Stimulated activated memory B cell treated with anti-CD40 and anti-IgM and Interleukin-4, amounts not matched to agents 10 μg/mL and 1 μg/mL and 100 μg/mL, for 72 hours (primary cell): ENCODE measurements at regions not wholly inside any gene's neighbourhood (a gene's known extent, or its start where the extent isn't known, plus 50 kb on each side); places are given as distances from the start of the nearest gene placed in this dataset.

Experiments used
- ATAC-seq: fragments of 150-1000 bp; cut with Tn5 transposase; 2 replicates; pipeline ENCODE4 v1.10.0; 2021
- H3K27ac Mint-ChIP-seq: one replicate; pipeline ENCODE4 v1.8.0; 2022; ENCODE audit warnings: mild to moderate bottlenecking, mixed read lengths
- H3K27me3 Mint-ChIP-seq: one replicate; pipeline ENCODE4 v1.8.0; 2022; ENCODE audit warnings: mixed read lengths
- H3K36me3 Mint-ChIP-seq: one replicate; pipeline ENCODE4 v1.8.0; 2022; ENCODE audit warnings: mixed read lengths
- H3K4me1 Mint-ChIP-seq: one replicate; pipeline ENCODE4 v1.8.0; 2022; ENCODE audit warnings: mixed read lengths
- H3K4me3 Mint-ChIP-seq: one replicate; pipeline ENCODE4 v1.8.0; 2022; ENCODE audit warnings: mild to moderate bottlenecking, moderate library complexity, mixed read lengths
- H3K9me3 Mint-ChIP-seq: one replicate; pipeline ENCODE4 v1.8.0; 2022; ENCODE audit warnings: mixed read lengths

DNA sequence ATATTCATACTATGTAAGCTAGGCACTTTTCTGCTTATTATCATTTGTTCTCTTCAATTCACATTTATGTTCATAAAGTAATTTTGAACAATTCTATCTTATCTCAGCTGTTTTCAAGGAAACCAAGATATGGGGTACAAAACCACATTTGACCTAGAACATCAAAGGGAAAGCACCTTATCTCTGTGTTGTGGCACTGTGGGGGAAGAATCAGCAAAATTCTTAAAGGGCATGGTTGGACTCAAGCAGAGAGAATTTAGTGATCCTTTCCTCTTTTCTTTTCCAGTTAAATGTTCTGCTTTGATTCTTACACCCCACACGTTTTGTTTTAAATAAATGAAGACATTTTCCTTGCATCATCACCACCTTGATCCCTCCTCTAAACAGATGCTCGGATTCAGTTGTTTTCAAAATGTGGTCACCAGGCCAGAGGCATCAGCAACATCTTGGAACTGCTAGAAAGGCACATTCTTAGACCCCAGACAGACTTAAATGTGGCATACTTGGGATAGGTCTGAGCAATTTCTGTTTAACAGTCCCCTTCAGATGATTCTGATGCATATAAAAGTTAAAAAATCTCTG lies 128.4 kb upstream of the TP63 start:
- no peaks in the 10 kb centered on the region for H3K27me3 Mint-ChIP-seq
- no peak overlapping the region for H3K4me3 Mint-ChIP-seq
- H3K4me1 Mint-ChIP-seq: no peaks in the 10 kb centered on the region
- ATAC-seq: peak; percentile 43
- H3K27ac Mint-ChIP-seq: no peak overlapping the region
- H3K9me3 Mint-ChIP-seq: peaks cover 6% of the 10 kb centered on the region
- no peaks in the 10 kb centered on the region for H3K36me3 Mint-ChIP-seq

DNA sequence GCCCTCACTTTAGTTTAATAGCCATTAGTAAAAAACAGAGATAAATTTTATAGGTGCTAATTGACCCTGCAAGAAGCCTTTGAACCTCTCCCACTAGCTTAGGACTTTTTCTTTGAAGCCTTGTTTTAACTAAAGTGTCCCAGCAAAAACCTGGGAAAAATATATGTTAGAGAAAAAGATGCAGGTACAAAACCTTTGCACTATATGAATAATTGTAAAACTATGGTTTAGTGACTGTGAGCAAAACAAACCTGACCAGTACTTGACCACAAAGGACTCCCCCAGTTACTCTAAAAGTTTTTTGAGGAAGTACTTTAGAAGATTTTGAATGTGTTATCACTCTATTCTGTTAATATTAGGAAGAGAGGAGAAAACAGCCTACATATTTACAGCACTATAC lies 123.3 kb upstream of the TP63 start:
- H3K27ac Mint-ChIP-seq: no peak overlapping the region

DNA sequence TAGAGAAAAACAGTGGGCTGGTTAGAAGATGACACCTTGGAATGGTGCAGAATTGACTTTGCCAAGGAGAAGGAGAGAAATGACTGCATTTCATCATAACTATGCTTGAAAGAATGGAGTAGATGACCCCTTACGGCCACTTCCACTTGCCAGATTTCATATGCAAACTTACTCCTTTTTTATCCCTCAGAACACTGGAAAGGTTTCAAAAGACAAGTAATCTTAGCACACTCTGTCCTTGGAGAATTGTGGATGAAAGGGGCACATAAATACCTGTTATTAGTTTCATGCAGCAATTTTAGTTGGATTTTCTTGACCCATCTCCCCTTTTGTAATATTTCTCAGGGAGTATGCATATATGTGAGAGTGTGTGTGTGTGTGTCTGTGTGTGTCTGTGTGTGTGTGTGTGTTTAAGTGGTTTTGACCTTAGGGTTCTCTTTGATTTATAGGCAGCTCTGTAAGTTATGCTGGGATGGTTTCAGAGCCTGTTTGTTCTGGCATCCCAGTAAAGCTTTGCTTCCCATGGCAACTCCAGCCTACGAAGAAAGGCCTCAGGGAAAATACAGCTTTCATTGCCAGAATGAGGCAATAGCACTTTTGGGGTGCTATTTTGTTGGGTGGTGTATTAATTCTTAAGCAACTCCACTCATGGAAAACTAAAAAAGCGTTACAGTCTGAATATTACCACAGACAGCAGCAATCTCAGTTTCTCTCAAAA lies 122.2 kb upstream of the TP63 start:
- no peaks in the 10 kb centered on the region for H3K9me3 Mint-ChIP-seq
- no peak overlapping the region for H3K4me3 Mint-ChIP-seq
- no peaks in the 10 kb centered on the region for H3K36me3 Mint-ChIP-seq
- H3K27ac Mint-ChIP-seq: no peak overlapping the region
- H3K27me3 Mint-ChIP-seq: no peaks in the 10 kb centered on the region
- no peak for ATAC-seq
- peaks cover 16% of the 10 kb centered on the region for H3K4me1 Mint-ChIP-seq

More for the DNA sequence above, 123.3 kb upstream of the TP63 start:
- no peak overlapping the region for H3K4me3 Mint-ChIP-seq
- peaks cover 16% of the 10 kb centered on the region for H3K4me1 Mint-ChIP-seq
- no peaks in the 10 kb centered on the region for H3K36me3 Mint-ChIP-seq
- H3K9me3 Mint-ChIP-seq: no peaks in the 10 kb centered on the region
- ATAC-seq: peak; percentile 70
- H3K27me3 Mint-ChIP-seq: no peaks in the 10 kb centered on the region

DNA sequence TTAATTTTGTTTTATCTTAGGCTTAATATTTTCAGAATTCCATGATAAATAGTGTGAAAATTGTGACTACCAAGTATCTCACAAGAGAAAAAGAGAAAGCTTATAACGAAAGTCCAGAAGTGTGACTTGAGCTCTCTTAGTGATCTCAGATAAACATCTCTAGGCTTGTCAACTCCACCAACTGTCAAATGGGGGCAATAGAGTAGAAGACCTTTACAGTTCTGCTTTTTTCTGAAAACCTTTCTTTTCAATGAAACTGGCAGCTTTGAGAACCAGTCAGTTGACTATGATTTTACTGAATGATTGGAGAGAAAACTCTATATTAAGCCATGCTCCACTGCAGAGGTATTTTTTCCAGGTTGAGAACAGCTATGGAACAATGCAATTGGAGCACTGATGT lies 119.2 kb upstream of the TP63 start:
- ATAC-seq: no peak
- Mint-ChIP-seq H3K4me1 (peaks cover 16% of the 10 kb centered on the region), H3K9me3 (peaks cover 3% of the 10 kb centered on the region), H3K36me3 (no peaks in the 10 kb centered on the region), H3K4me3 (no peak overlapping the region), H3K27ac (no peak overlapping the region), H3K27me3 (no peaks in the 10 kb centered on the region)

DNA sequence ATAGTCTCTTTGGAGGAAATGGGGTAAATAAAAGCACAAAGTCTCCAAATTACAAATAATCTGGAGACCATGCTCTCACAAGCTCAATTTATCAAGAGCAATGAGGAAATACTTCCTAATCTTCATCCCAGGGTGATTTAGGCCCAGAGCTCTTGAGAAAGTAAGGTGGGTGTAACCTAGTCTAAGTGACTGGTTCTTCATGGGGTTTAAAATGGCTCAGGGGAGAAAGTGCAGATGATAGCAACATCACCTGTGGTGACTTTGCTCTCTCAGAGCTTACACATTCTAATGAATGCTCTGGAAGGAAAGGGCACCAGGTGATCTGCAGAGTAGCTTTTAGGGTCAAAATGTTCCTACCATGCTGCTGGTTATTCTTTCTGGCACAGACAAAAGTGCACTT lies 118.4 kb upstream of the TP63 start:
- no peak for ATAC-seq
- no peak overlapping the region for H3K4me3 Mint-ChIP-seq
- peaks cover 16% of the 10 kb centered on the region for H3K4me1 Mint-ChIP-seq
- no peaks in the 10 kb centered on the region for H3K27me3 Mint-ChIP-seq
- no peak overlapping the region for H3K27ac Mint-ChIP-seq
- peaks cover 3% of the 10 kb centered on the region for H3K9me3 Mint-ChIP-seq
- no peaks in the 10 kb centered on the region for H3K36me3 Mint-ChIP-seq

DNA sequence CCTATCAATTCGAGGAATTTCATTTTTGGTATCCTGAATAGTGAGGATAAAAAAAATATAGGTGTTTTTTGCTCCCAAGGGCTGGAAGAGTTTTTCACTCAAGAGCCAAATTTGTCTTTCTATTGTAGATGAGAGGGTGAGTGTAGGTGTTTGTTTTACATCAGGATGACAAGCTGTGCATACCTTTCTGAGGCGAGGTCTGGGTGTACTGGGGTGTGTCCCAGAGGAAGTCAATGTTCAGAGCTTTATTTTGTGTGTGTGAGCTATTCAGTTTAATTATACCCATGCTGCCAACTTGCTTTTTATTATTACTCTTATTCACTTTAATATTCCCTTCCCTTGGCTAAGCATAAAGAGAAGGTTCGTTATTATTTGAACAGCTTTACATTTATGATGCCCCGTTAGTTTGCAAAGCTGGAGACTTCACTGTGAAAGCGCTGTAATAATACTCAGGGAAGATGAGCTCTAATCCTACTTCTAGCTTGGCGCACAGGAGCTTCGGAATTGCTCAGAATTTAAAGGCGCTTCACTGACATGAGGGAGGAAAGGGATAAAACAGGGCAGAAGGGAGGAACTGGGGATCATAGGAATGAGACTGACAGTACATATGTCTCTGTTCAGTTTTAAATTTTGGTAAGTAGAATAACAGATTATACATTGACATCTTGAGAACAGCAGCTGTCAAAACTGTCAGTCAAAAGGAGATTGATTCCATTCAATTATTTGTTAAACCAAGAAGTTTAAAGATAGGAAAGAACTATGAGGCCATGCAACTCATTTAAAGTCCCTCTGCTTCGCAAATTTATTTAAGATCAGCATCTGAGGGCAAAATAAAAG lies 117.7 kb upstream of the TP63 start:
- Mint-ChIP-seq H3K27ac (no peak overlapping the region), H3K9me3 (peaks cover 3% of the 10 kb centered on the region), H3K27me3 (no peaks in the 10 kb centered on the region), H3K4me1 (peaks cover 9% of the 10 kb centered on the region), H3K4me3 (no peak overlapping the region), H3K36me3 (no peaks in the 10 kb centered on the region)
- no peak for ATAC-seq

DNA sequence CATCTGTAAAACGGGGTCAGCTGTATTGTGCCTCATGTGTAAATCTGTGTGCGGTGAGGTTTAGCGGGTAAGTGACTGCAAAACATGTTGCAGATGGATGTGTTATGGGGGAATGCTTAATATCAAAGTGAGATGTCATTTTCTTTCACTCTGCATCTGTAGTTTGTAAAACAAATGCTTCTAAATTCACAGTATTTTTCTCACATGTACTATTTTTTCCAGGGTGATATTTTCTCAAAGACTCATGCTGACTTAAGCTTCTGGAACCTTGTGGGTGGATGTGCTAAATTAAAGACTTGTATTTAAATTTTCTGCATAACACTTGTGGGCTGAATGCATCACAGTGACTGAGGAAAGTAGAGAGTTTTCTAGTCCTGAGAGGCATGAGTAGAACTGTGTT lies 115.2 kb upstream of the TP63 start:
- peaks cover 10% of the 10 kb centered on the region for H3K36me3 Mint-ChIP-seq
- H3K27ac Mint-ChIP-seq: no peak overlapping the region

DNA sequence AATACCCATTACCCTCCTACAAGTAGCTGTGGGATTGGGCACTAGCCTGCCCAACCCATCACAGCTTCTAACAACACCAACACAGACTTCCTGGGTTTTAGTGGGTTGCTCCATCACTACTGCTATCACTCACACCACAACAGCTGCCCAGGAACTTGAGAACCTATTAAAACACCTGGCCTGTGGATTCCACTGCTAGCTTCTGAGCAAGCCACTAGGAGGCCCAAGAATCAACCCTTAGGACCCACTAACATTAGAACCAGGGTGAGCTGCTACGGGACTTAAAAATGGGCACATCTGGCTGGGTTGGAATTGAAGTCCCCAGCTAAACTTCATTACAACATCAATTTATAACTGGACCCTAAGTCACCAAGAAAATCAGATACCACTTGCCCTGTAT lies 113.2 kb upstream of the TP63 start:
- Mint-ChIP-seq H3K9me3 (peaks cover 10% of the 10 kb centered on the region), H3K4me3 (no peak overlapping the region), H3K4me1 (no peaks in the 10 kb centered on the region), H3K27ac (no peak overlapping the region), H3K36me3 (peaks cover 10% of the 10 kb centered on the region), H3K27me3 (no peaks in the 10 kb centered on the region)
- ATAC-seq: no peak

More for the DNA sequence above, 115.2 kb upstream of the TP63 start:
- peaks cover 8% of the 10 kb centered on the region for H3K4me1 Mint-ChIP-seq
- no peaks in the 10 kb centered on the region for H3K27me3 Mint-ChIP-seq
- peaks cover 10% of the 10 kb centered on the region for H3K9me3 Mint-ChIP-seq
- H3K4me3 Mint-ChIP-seq: no peak overlapping the region
- ATAC-seq: no peak

DNA sequence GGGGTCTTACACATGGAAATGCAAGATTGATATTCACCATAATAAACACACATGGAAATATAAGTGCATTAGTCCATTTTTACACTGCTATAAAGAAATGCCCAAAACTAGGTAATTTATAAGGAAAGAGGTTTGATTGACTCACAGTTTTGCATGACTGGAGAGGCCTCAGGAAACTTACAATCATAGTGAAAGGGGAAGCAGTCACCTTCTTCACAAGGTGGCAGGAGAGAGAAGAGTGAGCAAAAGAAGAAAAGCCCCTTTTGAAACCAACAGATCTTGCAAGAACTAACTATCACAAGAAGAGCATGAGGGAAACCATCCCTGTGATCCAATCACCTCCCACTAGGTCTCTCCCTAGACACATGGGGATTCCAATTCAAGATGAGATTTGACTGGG lies 111.7 kb upstream of the TP63 start:
- H3K27ac Mint-ChIP-seq: no peak overlapping the region
- H3K9me3 Mint-ChIP-seq: peaks cover 10% of the 10 kb centered on the region
- no peak for ATAC-seq
- H3K4me3 Mint-ChIP-seq: no peak overlapping the region
- no peaks in the 10 kb centered on the region for H3K4me1 Mint-ChIP-seq
- H3K36me3 Mint-ChIP-seq: peaks cover 10% of the 10 kb centered on the region
- H3K27me3 Mint-ChIP-seq: no peaks in the 10 kb centered on the region

DNA sequence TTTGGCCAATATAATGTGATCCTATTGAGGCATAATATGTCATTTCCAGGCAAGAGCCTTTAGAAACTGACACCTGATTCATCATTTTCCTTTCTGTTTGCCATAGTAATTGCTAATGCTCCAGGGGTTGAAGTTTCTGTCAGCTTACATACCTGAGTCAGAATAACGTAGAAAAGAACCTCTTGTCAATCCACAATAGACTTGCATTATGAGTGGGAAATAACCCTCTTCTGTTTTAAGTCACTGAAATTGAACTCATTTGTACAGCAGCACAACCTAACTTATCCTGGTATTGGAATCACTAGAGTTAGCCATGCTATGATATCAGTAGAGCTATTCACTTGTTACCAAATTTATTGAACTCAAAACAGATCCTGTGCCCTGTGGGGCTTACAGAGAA lies 101.7 kb upstream of the TP63 start:
- Mint-ChIP-seq H3K27me3 (no peaks in the 10 kb centered on the region), H3K4me3 (no peak overlapping the region)

DNA sequence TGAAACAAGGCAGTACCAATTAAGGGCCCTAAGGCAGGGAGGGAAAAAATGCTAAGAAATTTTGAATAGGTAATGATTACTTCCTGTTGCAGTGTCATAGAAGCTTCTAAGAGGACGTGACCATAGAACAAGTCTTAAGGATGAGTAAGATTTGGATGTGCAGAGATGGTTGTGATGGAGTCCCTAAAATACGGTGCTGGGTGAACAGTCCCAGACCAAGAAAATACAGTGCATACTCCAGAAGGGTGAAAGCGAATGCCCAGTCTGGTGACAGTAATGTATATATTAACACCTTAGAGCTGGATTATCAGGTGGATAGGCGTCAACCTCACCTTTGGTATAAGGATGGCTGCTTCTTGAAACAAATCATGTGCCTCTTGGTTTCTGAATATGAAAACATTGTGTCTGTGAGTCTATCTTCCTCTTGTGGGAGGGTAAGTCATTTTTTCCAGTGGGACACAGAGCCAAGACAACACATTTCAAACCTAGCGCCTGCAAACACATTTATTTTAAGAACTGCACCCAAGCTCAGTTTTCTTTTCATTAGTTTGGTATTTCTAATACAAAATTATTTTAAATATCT lies 101.2 kb upstream of the TP63 start:
- no peak overlapping the region for H3K27ac Mint-ChIP-seq
- peaks cover 11% of the 10 kb centered on the region for H3K9me3 Mint-ChIP-seq
- no peak for ATAC-seq
- H3K36me3 Mint-ChIP-seq: no peaks in the 10 kb centered on the region
- no peaks in the 10 kb centered on the region for H3K27me3 Mint-ChIP-seq
- H3K4me3 Mint-ChIP-seq: no peak overlapping the region
- H3K4me1 Mint-ChIP-seq: no peaks in the 10 kb centered on the region

More for the DNA sequence above, 101.7 kb upstream of the TP63 start:
- H3K4me1 Mint-ChIP-seq: no peaks in the 10 kb centered on the region
- H3K9me3 Mint-ChIP-seq: peaks cover 12% of the 10 kb centered on the region
- H3K36me3 Mint-ChIP-seq: no peaks in the 10 kb centered on the region
- ATAC-seq: no peak
- no peak overlapping the region for H3K27ac Mint-ChIP-seq

DNA sequence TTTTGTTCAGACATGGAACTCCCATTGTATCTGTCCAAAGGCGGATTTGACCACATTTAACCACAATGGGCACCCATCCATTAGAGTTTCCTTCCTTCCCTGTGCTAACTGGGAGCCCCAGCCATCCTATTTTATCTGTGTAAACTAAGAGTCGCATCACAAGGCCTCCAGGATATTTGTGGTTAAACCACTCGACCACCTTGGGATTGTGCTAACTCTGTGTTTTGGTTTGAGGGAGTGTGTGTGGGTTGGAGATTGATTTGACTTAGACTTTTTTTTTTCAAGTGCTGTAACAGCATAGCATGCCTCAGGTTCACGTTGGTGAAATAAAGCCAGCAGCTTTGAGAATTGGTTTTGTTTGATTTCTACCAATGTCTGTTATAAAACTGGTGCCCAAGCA lies 100.4 kb upstream of the TP63 start:
- ATAC-seq: no peak
- H3K9me3 Mint-ChIP-seq: peaks cover 7% of the 10 kb centered on the region
- no peaks in the 10 kb centered on the region for H3K27me3 Mint-ChIP-seq
- no peaks in the 10 kb centered on the region for H3K36me3 Mint-ChIP-seq
- H3K4me3 Mint-ChIP-seq: no peak overlapping the region
- no peak overlapping the region for H3K27ac Mint-ChIP-seq
- H3K4me1 Mint-ChIP-seq: no peaks in the 10 kb centered on the region

DNA sequence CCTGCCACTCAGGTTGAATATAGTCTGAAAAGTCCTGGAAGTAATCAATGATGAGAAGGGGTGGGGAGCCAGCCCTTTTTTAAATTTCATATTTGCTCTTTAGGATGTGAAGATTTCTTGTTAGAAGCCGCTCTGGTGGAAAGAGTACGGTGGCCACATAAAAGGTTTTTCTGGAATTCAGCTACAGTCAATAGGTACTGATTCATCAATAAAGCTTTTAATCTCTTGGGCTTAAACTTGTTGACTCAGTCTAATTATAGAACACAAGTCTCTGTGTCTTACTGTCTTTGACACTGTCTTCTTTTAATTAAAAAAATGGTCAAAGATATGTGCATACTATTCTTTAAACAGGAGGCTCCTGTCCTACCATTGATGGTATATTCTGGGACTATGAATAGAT lies 99.9 kb upstream of the TP63 start:
- no peak overlapping the region for H3K4me3 Mint-ChIP-seq
- ATAC-seq: no peak
- no peaks in the 10 kb centered on the region for H3K4me1 Mint-ChIP-seq
- H3K9me3 Mint-ChIP-seq: peaks cover 4% of the 10 kb centered on the region
- H3K27ac Mint-ChIP-seq: no peak overlapping the region
- no peaks in the 10 kb centered on the region for H3K36me3 Mint-ChIP-seq
- H3K27me3 Mint-ChIP-seq: no peaks in the 10 kb centered on the region

DNA sequence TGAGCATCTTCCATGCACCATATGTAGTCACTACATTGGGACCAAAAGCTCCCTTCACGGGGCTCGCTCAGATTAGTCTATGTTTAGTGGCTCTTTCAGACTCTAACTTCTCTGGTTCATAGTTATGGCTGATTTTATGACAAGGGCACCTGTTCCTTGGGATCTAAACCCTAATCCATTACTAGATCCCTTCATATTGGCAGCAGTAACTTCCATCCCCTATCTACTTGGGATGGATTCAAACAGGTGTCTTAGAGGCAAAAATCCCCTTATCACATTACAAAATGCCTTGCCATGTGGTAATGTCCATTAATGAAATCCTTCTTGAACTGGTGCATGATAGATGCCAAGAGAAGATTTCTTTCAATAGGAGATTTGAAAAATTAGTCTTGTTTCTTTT lies 96.7 kb upstream of the TP63 start:
- Mint-ChIP-seq H3K4me3 (no peak overlapping the region), H3K27ac (no peak overlapping the region), H3K9me3 (peaks cover 2% of the 10 kb centered on the region), H3K36me3 (no peaks in the 10 kb centered on the region), H3K27me3 (no peaks in the 10 kb centered on the region), H3K4me1 (no peaks in the 10 kb centered on the region)
- ATAC-seq: no peak

DNA sequence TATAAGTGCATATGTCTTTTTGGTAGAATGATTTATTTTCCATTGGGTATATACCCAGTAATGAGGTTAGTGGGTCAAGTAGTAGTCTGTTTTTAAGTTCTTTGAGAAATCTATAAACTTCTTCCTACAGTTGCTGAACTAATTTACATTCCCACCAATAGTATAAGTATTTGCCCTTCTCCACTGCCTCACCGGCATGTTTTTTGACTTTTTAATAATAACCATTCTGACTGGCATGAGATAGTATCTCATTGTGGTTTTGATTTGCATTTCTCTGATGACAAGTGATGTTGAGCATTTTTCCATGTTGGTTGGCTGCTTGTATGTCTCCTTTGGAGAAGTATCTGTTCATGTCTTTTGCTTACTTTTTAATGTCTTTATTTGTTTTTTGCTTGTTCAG lies 94.1 kb upstream of the TP63 start:
- H3K9me3 Mint-ChIP-seq: peaks cover 2% of the 10 kb centered on the region
- no peak overlapping the region for H3K4me3 Mint-ChIP-seq
- no peaks in the 10 kb centered on the region for H3K27me3 Mint-ChIP-seq
- ATAC-seq: no peak
- no peaks in the 10 kb centered on the region for H3K36me3 Mint-ChIP-seq
- no peak overlapping the region for H3K27ac Mint-ChIP-seq
- H3K4me1 Mint-ChIP-seq: no peaks in the 10 kb centered on the region
